CD4-positive, alpha-beta T cell treated with Interleukin-6 for 4 hours (primary cell): ENCODE measurements at regions not wholly inside any gene's neighbourhood (a gene's known extent, or its start where the extent isn't known, plus 50 kb on each side); places are given as distances from the start of the nearest gene placed in this dataset.
"Not testable (repeated sequence)": the region's sequence is repeated elsewhere in the genome, so short reads cannot be mapped to it uniquely, and the experiment has no call there.

Experiments
- DNase-seq: peaks from one replicate; pipeline ENCODE4 v3.0.0-alpha.2; 2020; ENCODE audit warnings: mixed read lengths

DNA sequence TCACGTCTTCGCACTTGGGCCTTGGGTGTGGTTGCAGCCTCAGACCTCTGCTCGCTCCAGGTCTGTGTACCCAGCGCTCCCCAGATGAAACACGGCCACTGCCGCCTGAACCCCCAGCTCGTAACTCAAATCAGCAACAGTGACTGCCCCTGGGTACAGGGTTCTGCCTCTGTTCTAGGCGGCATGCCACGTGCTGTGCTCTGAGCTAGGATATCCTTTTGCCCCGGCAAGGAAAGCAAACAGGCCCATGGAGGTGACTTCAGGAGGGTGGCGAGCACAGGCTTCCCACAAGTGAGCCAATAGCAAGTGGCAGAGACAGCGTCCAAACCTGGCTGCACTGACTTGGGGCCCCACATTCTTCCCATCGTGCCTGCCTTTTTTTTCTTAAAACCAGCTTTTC, 96.3 kb upstream of the PZP start:
- not testable (repeated sequence) for DNase-seq

DNA sequence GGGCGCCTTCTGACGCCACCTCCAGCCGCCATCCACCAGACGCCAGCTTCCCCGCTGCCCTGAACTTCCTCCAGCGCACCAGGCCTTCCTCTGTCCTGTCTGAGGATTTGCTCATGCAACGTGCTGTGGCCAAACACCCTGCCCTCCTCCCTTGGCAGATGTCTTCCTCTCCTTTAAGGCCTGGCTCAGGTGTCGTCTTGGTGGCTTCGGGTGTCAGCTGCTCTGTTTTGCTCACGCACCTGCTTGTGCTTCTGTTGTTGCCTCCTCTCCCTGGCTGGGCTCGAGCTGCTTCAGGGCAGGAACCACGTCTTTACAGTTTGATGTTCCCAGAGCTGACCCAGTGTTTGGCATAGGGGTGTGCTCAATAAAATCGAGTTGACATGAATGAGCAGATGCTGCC, 87.7 kb upstream of the PZP start:
- not testable (repeated sequence) for DNase-seq

DNA sequence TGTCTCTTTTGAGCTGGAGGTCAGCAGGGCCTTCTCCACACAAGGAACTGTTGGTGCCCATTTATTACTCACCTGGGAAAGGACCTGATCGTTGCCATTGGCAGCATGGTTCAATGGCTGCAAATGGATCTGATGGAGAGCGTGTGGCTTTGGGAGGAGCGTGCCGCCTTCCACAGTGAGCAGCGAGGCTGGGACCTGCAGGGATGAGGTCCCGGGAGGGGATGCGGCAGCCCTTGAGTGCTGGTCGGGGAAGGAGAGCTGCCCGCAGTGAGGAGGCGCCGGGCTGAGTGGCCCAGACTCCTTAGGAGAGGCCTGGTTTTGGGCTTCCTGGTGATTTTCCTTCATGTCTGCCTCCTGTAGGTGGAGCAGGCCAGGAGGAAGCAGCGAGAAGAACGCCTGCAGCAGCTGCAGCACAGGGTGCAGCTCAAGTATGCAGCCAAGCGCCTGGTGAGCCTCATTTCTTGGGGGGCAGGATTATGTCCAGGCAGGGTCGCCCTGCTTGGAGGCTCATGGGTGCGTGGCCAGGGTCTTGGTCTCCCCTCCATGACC, 86.0 kb upstream of the PZP start:
- not testable (repeated sequence) for DNase-seq

DNA sequence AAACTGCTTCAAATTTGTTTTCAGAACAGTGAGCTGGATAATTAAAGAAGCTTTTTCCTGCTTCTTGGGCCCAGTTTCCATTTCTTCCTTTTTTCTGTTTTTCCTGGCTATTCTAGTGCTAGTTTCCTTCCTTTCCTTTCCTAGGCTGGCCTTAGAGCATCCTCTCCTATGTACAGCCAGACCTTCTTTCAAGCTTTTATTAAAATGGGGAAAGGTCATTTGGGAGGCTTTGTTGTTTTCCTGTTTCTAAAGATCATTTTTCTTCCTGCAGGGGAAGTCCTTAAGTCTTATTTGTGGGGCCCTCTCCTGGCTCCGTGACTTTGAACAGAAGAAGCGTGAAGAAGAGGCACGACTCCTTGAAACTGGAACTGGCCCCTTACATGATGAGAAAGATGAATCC, 85.2 kb upstream of the PZP start:
- DNase-seq = not testable (repeated sequence)

DNA sequence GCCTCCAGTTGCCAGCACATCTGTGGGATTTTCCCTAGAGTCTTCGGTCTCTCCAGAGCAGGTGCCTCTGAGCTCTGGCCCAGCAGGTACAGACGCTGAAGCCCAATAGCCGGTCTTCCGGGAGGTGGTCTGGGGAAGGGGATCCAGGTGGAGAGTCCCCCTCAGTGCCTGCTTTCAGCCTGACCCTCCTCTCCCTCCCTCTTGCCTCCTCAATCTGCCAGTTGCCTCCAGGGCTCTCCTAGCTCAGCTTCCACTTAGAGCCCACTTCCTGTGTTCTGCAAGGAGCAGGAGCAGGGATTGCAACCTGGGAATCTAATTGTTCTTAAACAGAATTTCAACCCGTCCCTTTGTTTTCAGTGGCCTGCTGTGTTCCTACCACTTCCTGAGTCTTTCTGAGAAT, 81.8 kb upstream of the PZP start:
- DNase-seq = not testable (repeated sequence)

DNA sequence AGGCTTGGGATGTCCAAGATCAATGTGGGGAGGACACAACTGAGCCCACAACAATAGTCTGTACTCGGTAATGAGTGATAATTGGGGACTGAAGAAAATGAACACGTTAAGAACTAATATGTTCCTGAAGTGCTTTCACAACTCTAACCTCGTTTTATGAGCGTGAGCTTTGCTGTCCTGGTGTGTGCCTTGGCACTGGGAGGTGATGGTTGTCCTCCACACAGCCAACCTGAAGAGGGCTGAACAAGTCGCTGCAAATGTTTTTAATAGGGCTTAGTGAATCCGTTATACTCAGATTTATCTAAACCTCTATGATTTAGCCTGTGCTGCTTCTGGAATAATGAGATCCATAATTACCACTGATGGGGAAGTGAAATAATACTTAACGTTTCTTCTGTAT, 76.5 kb upstream of the PZP start:
- not testable (repeated sequence) for DNase-seq

DNA sequence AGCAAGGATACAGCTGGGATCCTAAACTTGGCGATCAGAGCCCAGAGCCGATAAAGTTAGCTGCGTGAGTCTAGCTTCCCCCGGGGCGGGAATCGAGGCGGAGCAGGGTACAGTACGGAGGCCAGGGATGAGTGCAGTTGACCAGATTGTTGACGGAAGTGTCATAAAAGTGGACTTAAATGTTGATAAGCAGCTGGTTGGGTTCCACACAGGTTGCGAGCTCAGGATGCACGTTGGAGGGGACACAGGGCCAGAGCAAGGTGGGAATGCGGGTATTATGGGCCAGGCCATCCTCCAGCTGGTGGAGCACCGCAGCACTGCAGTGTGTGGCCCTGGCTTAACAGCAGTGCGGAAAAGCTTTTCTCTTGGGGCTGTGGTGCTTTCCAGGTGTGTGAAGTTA, 76.0 kb upstream of the PZP start:
- peak; percentile 16 for DNase-seq

DNA sequence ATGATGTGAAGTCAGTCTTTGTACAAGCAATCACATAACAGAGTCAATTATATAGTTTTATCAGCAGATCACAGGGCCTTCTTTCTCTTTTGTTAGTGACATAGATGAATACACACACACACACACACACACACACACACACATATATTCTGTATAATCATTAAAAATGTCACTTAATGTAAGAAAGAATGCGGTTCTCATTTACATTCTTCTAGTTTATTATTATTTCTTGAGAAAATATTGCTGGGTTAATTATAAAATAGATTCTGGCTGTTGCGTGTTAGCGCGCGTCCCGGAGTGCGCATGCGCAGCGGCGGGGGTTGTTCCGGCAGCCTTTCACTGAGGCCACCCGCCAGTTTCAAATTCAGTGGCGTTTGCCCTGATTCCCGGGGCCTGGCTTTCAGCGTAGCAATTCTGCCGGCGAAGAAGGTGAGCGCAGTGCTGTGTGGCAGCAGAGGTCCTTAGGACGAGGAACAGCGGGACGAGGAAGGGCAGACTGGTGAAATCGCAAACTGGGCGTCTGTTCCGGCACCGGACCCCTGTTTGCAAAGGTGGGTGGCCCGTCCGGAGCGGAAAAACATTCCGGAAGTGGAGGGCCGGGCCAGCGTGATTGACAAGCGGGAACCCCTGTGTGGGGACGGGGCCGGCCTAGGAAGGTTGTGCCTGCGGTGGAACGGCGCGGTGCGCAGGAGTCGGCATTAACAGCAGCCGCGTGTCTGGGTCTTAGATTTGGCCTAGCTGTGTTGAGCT, 75.3 kb upstream of the PZP start:
- peak; percentile 88 for DNase-seq

DNA sequence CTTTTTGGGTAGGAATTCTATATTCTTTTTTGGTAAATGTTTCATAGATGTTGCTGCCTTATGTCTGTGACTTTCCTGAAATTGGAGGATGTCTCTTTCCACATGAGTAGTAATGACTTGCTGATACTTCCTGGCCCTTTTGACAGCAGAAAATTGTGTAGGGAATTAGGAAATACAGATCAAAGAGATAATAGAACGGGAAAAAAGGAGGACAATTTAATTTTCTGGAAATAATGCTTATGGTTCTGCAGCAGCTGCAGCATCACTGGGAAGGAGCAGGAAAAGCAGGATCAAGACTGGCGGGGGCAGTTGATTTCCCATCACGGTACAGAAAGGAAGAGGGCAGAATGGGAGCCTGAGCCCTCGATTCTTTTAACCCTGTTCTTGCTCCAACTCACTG, 68.8 kb upstream of the PZP start:
- DNase-seq = no peak

DNA sequence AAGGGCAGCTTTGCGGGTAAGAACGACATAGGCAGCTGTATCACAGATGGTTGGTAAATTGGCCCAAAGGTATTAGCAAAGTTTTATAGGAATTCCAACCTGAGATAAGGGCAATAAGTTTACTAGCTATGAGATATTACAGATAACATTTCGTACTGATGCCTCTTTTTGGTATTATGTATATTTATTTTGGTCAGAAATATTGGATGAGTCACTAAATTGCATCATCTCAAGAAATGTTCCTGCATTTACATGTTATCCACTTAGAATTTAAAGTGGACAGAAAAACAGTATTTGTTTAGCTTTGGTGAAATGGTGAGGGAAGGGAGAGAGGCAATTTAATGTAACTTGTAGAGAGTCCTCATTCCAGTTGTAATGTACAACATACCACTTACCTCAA, 65.1 kb upstream of the PZP start:
- DNase-seq = no peak

DNA sequence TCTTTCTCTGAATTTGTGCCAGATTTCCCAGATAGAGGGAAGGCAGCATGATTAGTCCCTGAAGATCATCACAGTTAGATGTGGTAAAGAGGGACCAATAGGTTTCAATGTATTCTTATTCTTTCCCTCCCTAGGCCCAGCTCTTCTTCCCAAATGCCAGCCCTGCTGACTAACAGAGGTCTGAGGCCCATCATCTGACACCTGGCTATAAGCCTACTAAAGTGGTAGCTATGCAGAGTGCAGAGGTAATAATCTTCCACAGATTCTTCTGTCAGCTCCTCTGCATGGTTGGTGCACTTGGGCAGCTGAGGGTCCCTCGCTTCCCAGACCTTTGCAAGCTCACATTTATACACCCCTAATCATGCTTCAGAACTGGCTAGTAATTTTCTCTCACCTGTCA, 63.7 kb upstream of the PZP start:
- no peak for DNase-seq

DNA sequence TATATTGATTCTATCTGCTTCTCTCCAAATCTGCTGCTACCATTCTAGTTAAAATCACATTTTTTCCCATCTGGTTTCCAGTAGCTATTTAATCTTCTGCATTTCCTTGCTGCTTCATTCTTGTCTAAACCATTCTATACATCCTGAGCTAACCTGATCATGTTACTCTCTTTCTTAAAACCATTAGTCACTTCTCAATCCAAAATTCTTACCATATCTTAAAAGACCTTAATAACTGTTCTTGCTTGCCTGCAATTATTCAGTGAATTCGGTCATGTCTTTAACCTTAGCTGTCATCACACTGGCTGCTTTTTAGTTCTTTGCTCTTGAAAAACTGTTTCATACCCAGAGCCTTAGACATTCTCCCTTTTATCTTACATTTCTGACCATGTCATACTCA, 56.4 kb upstream of the PZP start:
- DNase-seq = no peak

DNA sequence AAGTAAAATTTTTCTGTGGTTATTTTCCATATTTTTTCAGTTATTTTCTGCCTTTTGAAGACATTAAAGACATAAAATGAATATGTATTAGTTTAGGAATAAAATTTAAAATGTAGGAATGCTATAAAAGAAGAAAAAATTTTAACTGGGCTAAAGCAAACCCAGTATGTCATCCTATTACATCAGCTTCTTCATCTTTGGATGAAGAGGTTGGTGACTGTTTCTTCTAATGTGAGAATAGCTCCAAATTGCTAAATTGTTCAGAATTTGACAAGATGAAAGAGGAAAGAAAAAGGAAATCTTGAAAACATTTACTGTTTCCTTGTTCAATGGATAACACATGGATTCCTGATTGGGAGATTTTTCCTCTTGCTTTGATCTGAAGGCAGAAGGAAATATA, 52.7 kb upstream of the PZP start:
- DNase-seq = no peak

DNA sequence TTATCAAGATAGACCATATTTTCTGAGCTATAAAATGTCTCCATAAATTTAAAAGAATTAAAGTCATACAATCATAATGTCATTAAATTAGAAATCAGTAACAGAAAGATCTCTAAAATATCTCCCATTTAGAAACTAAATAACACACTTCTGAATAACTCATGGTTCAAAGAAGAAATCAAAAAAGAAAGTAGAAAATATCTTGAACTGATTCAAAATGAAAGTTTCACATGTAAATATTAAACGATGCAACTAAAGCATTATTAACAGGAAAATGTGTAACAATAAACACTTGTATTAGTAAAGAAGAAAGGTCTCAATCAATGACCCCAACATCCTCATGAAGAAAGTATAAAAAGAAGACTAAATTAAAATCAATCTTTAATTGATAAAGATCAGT, 50.5 kb upstream of the PZP start:
- DNase-seq = no peak
